Kidney epithelial cell (primary cell): ENCODE measurements at regions not wholly inside any gene's neighbourhood (a gene's known extent, or its start where the extent isn't known, plus 50 kb on each side); places are given as distances from the start of the nearest gene placed in this dataset.

Source experiments
- DNase-seq: peaks from one replicate; pipeline ENCODE4 v3.0.0-alpha.2; 2010; ENCODE audit warnings: low read depth
- H3K27me3 ChIP-seq: 2 replicates; pipeline ENCODE4 v1.6.0; 2011; ENCODE audit warnings: low read length; ENCODE audit not compliant: control insufficient read depth, insufficient read depth
- H3K36me3 ChIP-seq: 2 replicates; pipeline ENCODE4 v1.5.1; 2011; ENCODE audit warnings: low read length; ENCODE audit not compliant: control insufficient read depth, insufficient read depth
- H3K4me3 ChIP-seq: 2 replicates; pipeline ENCODE4 v1.5.1; 2011; ENCODE audit warnings: low read depth, mild to moderate bottlenecking, control low read depth, low read length
- TF ChIP-seq, protein P1 (sequence below): IDR thresholded peaks from 2 replicates; pipeline ENCODE4 v1.5.1; 2011; ENCODE audit warnings: mild to moderate bottlenecking, moderate library complexity, low read length, control low read depth, inconsistent platforms; ENCODE audit not compliant: insufficient read depth, poor library complexity, severe bottlenecking

DNA sequence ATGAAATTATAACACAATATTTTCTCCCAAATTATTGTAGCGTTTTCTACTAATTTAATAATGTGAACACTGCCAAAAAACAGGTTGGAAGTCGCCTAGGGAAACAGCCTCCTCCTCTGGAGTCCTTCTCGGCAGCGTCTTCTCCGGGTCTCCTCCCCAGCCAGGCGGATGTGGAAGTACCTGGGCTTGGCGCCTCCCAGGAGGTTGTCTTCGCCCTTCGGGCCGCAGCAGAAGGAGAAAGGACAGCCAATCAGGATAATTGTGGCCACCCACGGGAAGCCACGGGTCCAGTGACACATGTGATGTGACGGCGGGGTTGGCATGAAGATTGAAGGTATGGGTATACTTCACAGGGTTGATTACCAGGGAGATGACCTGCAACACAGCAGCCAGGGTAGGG is 491.2 kb downstream of the PYDC2 start:
- H3K27me3 ChIP-seq, result no peaks in the 10 kb centered on the region
- TF ChIP-seq, protein P1, sequence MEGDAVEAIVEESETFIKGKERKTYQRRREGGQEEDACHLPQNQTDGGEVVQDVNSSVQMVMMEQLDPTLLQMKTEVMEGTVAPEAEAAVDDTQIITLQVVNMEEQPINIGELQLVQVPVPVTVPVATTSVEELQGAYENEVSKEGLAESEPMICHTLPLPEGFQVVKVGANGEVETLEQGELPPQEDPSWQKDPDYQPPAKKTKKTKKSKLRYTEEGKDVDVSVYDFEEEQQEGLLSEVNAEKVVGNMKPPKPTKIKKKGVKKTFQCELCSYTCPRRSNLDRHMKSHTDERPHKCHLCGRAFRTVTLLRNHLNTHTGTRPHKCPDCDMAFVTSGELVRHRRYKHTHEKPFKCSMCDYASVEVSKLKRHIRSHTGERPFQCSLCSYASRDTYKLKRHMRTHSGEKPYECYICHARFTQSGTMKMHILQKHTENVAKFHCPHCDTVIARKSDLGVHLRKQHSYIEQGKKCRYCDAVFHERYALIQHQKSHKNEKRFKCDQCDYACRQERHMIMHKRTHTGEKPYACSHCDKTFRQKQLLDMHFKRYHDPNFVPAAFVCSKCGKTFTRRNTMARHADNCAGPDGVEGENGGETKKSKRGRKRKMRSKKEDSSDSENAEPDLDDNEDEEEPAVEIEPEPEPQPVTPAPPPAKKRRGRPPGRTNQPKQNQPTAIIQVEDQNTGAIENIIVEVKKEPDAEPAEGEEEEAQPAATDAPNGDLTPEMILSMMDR, result no peak

DNA sequence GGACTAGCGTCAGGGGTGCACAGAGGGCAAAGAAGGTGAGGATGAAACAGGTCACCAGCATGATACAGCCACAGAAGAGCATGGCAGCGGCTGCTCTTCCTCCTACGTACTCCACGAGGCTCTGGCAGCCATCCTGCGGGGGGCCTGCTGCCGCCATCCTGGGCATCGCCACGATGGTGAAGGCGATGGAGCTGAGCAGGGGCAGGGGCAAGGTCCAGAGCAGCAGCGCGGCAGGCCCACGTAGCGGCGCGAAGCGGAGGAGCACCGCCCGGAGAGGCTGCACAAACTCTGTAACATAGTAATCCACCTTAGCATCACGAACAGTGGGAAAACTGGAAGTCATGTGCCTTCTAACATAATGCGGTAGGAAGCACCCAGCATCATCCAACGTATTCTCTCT is 491.6 kb downstream of the PYDC2 start:
- Histone ChIP-seq H3K36me3 (no peaks in the 10 kb centered on the region), H3K27me3 (no peaks in the 10 kb centered on the region), H3K4me3 (no peak overlapping the region)
- TF ChIP-seq, protein P1, result no peak
- DNase-seq, result no peak

More for the DNA sequence above, 491.2 kb downstream of the PYDC2 start:
- H3K36me3 ChIP-seq, result no peaks in the 10 kb centered on the region
- H3K4me3 ChIP-seq, result no peak overlapping the region
- no peak for DNase-seq

DNA sequence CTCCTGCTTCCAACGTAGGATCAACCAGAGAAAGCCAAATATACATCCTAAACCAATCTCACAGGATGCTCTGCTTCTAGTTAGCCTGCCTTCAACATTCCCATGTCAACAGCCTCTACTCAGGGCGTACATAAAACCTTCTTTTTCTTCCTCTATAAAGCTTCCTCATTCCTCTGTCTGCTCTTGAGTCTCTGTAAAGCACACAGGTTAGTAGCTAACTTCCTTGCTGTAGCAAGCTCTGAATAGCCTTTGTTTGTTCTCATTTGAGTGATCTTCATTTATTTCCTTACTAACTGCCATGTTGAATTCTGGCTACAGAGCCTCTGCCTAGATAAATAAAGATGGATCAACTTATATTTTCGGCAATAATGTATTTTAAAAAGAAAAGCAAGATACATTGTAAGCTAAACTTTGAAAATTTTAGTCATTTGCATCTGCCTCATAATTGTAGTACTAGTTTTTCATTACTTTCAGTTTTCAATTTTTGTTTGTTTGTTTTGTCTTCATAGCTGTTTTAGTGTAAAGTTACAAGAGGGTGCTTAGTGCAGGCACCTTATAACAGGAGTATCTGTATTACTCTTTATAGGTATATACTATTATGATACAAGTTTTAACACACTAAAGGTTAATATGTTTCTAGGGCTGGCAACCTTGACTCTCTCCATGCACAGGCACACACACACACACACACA is 498.2 kb downstream of the PYDC2 start:
- DNase-seq, result no peak

DNA sequence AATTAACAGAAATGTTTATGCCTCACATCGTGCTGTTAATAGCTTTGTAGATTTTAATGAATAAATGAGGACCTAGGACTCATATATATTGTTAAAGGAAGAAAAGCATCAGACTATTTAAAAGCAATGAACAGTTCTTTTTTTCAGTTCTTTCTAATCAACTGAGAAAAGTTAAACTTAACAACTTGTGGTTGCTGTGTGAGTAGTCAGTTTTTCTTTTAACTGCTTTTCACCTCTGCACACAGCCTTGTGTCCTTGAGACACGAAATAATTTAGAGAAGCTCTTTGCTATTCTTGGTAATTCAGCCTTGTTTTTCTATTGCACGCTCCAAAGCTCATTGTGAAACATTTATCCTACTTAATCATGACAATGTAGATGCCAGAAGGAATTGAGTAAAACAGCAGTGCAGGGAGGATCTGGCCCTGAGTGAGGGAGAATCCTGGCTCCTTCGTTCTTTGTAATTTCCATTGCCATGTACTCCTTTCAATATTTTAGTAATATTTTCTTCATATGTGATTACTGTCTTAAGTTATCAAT is 499.0 kb downstream of the PYDC2 start:
- peak; percentile 54 for DNase-seq
- Histone ChIP-seq H3K4me3 (no peak overlapping the region), H3K36me3 (no peaks in the 10 kb centered on the region), H3K27me3 (no peaks in the 10 kb centered on the region)
- TF ChIP-seq, protein P1, result no peak

More for the DNA sequence above, 498.2 kb downstream of the PYDC2 start:
- no peaks in the 10 kb centered on the region for H3K27me3 ChIP-seq
- no peak overlapping the region for H3K4me3 ChIP-seq
- no peaks in the 10 kb centered on the region for H3K36me3 ChIP-seq
- TF ChIP-seq, protein P1, result no peak

- no peaks in the 10 kb centered on the region for H3K27me3 ChIP-seq
- no peaks in the 10 kb centered on the region for H3K36me3 ChIP-seq
- TF ChIP-seq, protein P1, result no peak
- no peak overlapping the region for H3K4me3 ChIP-seq
- DNase-seq, result no peak
Measured at GRCh38 chr3:191961022-191961421, 500.1 kb downstream of the PYDC2 start.

- DNase-seq, result no peak
- TF ChIP-seq, protein P1, result no peak
- Histone ChIP-seq H3K27me3 (no peaks in the 10 kb centered on the region), H3K4me3 (no peak overlapping the region), H3K36me3 (no peaks in the 10 kb centered on the region)
Measured at GRCh38 chr3:191961529-191961928, 500.6 kb downstream of the PYDC2 start.
